Activated CD8-positive, alpha-beta T cell treated with anti-CD3 and anti-CD28 coated beads for 36 hours (primary cell): ENCODE measurements at regions not wholly inside any gene's neighbourhood (a gene's known extent, or its start where the extent isn't known, plus 50 kb on each side); places are given as distances from the start of the nearest gene placed in this dataset.

Source experiments
- ATAC-seq: fragments of 200-7000 bp; cut with Tn5 transposase; one replicate; pipeline ENCODE4 v1.10.0; 2021; ENCODE audit warnings: mild to moderate bottlenecking, moderate library complexity
- CTCF ChIA-PET: fragments of 350-600 bp; sonication (Branson Sonifier 250); formaldehyde crosslinking; loops from one replicate; lab custom pipeline; 2021; ENCODE audit warnings: antibody characterized with exemption; lab: Charles Lee
- POLR2A ChIA-PET: fragments of 350-600 bp; sonication (Branson Sonifier 250); formaldehyde crosslinking; loops from one replicate; lab custom pipeline; 2021; ENCODE audit warnings: antibody characterized with exemption; lab: Charles Lee
- DNase-seq: peaks from one replicate; pipeline ENCODE4 v3.0.0-alpha.2; 2020
- H3K27ac Mint-ChIP-seq: one replicate; pipeline ENCODE4 v1.8.0; 2021; ENCODE audit warnings: mild to moderate bottlenecking, mixed read lengths
- H3K27me3 Mint-ChIP-seq: one replicate; pipeline ENCODE4 v1.8.0; 2021; ENCODE audit warnings: mixed read lengths
- H3K36me3 Mint-ChIP-seq: one replicate; pipeline ENCODE4 v1.8.0; 2021; ENCODE audit warnings: low read depth, mixed read lengths
- H3K4me1 Mint-ChIP-seq: one replicate; pipeline ENCODE4 v1.8.0; 2021; ENCODE audit warnings: low read depth, mixed read lengths
- H3K4me3 Mint-ChIP-seq: one replicate; pipeline ENCODE4 v1.8.0; 2021; ENCODE audit warnings: mild to moderate bottlenecking, moderate library complexity, mixed read lengths
- H3K9me3 Mint-ChIP-seq: one replicate; pipeline ENCODE4 v1.8.0; 2021; ENCODE audit warnings: mixed read lengths
- CTCF ChIP-seq: fragments of 200-600 bp; IDR thresholded peaks from one replicate; pipeline ENCODE4 v1.8.0; 2022; ENCODE audit warnings: antibody characterized with exemption, mild to moderate bottlenecking
- intact Hi-C: fragments of 100-400 bp; cut with micrococcal nuclease; formaldehyde crosslinking; loops from one replicate; pipeline ENCODE4 v1.10.0; 2022

GRCh38 chr12:19922717-19923116, 445.6 kb upstream of the PDE3A start:
- Mint-ChIP-seq H3K27me3 (no peaks in the 10 kb centered on the region), H3K4me3 (no peak overlapping the region), H3K9me3 (peaks cover 1% of the 10 kb centered on the region), H3K36me3 (no peaks in the 10 kb centered on the region), H3K4me1 (no peaks in the 10 kb centered on the region), H3K27ac (no peak overlapping the region)
- no peak for TF ChIP-seq CTCF
- ATAC-seq (no peak), DNase-seq (no peak)
- CTCF ChIA-PET, result interaction anchor here (1.3 kb wide), 1 partner anchor 12 kb away, joined by 4 read pairs; no protein-coding TSS in a partner anchor
- intact Hi-C loops, result no loop called here
- POLR2A ChIA-PET, result no interaction called here

- DNase-seq (no peak), ATAC-seq (no peak)
- H3K9me3 Mint-ChIP-seq, result peaks cover 1% of the 10 kb centered on the region
- H3K27ac Mint-ChIP-seq, result no peak overlapping the region
- ChIA-PET POLR2A (no interaction called here), CTCF (no interaction called here)
- H3K4me3 Mint-ChIP-seq, result no peak overlapping the region
- no peaks in the 10 kb centered on the region for H3K4me1 Mint-ChIP-seq
- H3K27me3 Mint-ChIP-seq, result no peaks in the 10 kb centered on the region
- intact Hi-C loops, result no loop called here
- H3K36me3 Mint-ChIP-seq, result no peaks in the 10 kb centered on the region
- TF ChIP-seq CTCF, result no peak
These were observed 444.0 kb upstream of the PDE3A start for GRCh38 chr12:19924360-19924759.

DNA sequence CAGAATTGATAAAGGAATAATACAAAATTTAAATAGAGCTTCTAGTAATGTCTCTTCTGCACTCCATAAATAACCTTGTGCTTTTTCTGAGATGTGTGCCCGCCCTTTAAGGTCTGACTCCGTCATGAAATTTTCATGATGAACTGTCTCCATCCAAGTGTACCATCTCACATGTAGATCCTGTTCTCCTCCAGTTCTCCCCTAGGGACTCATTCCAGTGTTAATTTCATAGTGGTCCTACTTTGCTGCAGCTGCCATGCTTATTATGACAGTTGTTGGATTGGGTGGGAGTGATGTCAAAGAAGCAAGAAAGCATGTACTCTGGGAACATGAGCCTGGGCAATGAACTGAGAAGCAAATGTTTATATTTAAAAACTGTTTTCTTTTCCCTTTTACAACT, 442.5 kb upstream of the PDE3A start:
- Mint-ChIP-seq H3K4me3 (no peak overlapping the region), H3K9me3 (no peaks in the 10 kb centered on the region), H3K36me3 (no peaks in the 10 kb centered on the region), H3K27ac (no peak overlapping the region), H3K27me3 (no peaks in the 10 kb centered on the region), H3K4me1 (no peaks in the 10 kb centered on the region)
- ChIA-PET CTCF (no interaction called here), POLR2A (interaction anchor here (0.7 kb wide), 1 partner anchor 17 kb away, joined by 5 read pairs; no protein-coding TSS in a partner anchor)
- no peak for TF ChIP-seq CTCF
- no peak for DNase-seq
- no peak for ATAC-seq
- intact Hi-C loops, result no loop called here

GRCh38 chr12:19926266-19926665, 442.1 kb upstream of the PDE3A start:
- H3K27ac Mint-ChIP-seq, result no peak overlapping the region
- no peak overlapping the region for H3K4me3 Mint-ChIP-seq
- ATAC-seq (no peak), DNase-seq (no peak)
- H3K9me3 Mint-ChIP-seq, result no peaks in the 10 kb centered on the region
- CTCF ChIA-PET, result no interaction called here
- H3K27me3 Mint-ChIP-seq, result no peaks in the 10 kb centered on the region
- no peaks in the 10 kb centered on the region for H3K36me3 Mint-ChIP-seq
- intact Hi-C loops, result no loop called here
- H3K4me1 Mint-ChIP-seq, result no peaks in the 10 kb centered on the region
- POLR2A ChIA-PET, result interaction anchor here (0.7 kb wide), 1 partner anchor 17 kb away, joined by 5 read pairs; no protein-coding TSS in a partner anchor
- no peak for TF ChIP-seq CTCF

DNA sequence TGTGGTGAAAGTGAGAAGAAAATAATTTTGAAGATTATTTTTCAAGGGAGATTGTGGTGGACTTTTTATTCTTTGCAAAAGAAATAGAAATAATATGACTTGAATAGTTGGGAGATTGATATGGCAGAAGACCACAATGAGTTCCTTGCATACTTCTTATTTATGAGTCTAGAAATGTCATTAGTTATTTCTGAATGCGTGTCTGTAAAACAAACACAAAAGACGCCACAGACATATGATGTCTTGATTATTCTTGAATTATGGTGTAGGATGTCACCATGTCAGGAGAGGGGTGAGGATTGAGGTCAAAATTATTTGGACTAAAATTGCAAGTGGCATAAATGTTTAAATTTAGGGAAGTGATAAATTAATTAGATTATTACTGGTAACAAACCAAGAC, 440.7 kb upstream of the PDE3A start:
- ATAC-seq, result no peak
- TF ChIP-seq CTCF, result no peak

More for the DNA sequence above, 440.7 kb upstream of the PDE3A start:
- intact Hi-C loops, result no loop called here
- no peaks in the 10 kb centered on the region for H3K4me1 Mint-ChIP-seq
- ChIA-PET CTCF (no interaction called here), POLR2A (no interaction called here)
- H3K36me3 Mint-ChIP-seq, result no peaks in the 10 kb centered on the region
- H3K4me3 Mint-ChIP-seq, result no peak overlapping the region
- no peak overlapping the region for H3K27ac Mint-ChIP-seq
- H3K9me3 Mint-ChIP-seq, result no peaks in the 10 kb centered on the region
- no peak for DNase-seq
- H3K27me3 Mint-ChIP-seq, result peaks cover 2% of the 10 kb centered on the region
